Loucy (cell line): ENCODE measurements at regions not wholly inside any gene's neighbourhood (a gene's known extent, or its start where the extent isn't known, plus 50 kb on each side); places are given as distances from the start of the nearest gene placed in this dataset.

ENCODE experiments used
- H2AFZ ChIP-seq: fragments of 200-600 bp; sonication (generic); 2 replicates; pipeline ENCODE4 v1.6.0; 2016; ENCODE audit warnings: antibody characterized with exemption, mild to moderate bottlenecking, low read length, moderate library complexity
- H3F3A ChIP-seq: fragments of 200-600 bp; 2 replicates; pipeline ENCODE4 v1.6.0; 2016; ENCODE audit warnings: antibody characterized with exemption, low read depth, mild to moderate bottlenecking
- H3K27me3 ChIP-seq: fragments of 200-600 bp; sonication (generic); 2 replicates; pipeline ENCODE4 v1.6.1; 2014; ENCODE audit warnings: low read length, mild to moderate bottlenecking; ENCODE audit not compliant: insufficient read depth, poor library complexity, severe bottlenecking
- H3K36me3 ChIP-seq: fragments of 200-600 bp; sonication (generic); 2 replicates; pipeline ENCODE4 v1.6.1; 2016; ENCODE audit warnings: low read length; ENCODE audit not compliant: insufficient read depth
- H3K4me1 ChIP-seq: fragments of 200-600 bp; sonication (generic); 2 replicates; pipeline ENCODE4 v1.5.1; 2014; ENCODE audit warnings: low read length, mild to moderate bottlenecking; ENCODE audit not compliant: insufficient read depth, poor library complexity, severe bottlenecking
- H3K4me2 ChIP-seq: fragments of 200-600 bp; sonication (generic); 2 replicates; pipeline ENCODE4 v1.6.0; 2014; ENCODE audit warnings: antibody characterized with exemption, low read length, low read depth, mild to moderate bottlenecking; ENCODE audit not compliant: poor library complexity, severe bottlenecking
- H3K4me3 ChIP-seq: fragments of 200-600 bp; sonication (generic); 2 replicates; pipeline ENCODE4 v1.5.1; 2014; ENCODE audit warnings: low read length, mild to moderate bottlenecking, mixed read lengths; ENCODE audit not compliant: poor library complexity, severe bottlenecking
- H3K79me2 ChIP-seq: fragments of 200-600 bp; sonication (generic); 2 replicates; pipeline ENCODE4 v1.6.1; 2014; ENCODE audit warnings: low read length; ENCODE audit not compliant: insufficient read depth
- H3K9ac ChIP-seq: fragments of 200-600 bp; sonication (generic); 2 replicates; pipeline ENCODE4 v1.6.0; 2014; ENCODE audit warnings: mild to moderate bottlenecking, low read depth, low read length, moderate library complexity; ENCODE audit not compliant: poor library complexity, severe bottlenecking
- H3K9me2 ChIP-seq: fragments of 200-600 bp; sonication (generic); replicated peaks from 2 replicates; pipeline ENCODE4 v1.6.1; 2016; ENCODE audit warnings: low read depth, low read length, mixed read lengths
- H3K9me3 ChIP-seq: fragments of 200-600 bp; sonication (generic); 2 replicates; pipeline ENCODE4 v1.6.1; 2014; ENCODE audit warnings: mild to moderate bottlenecking, antibody characterized with exemption, low read length, low read depth; ENCODE audit not compliant: insufficient read depth
- H4K20me1 ChIP-seq: fragments of 200-600 bp; sonication (generic); 2 replicates; pipeline ENCODE4 v1.6.0; 2014; ENCODE audit warnings: antibody characterized with exemption, low read length, mild to moderate bottlenecking; ENCODE audit not compliant: insufficient read depth, poor library complexity, severe bottlenecking
- EZH2phosphoT487 ChIP-seq: fragments of 200-600 bp; IDR thresholded peaks from 2 replicates; pipeline ENCODE4 v1.6.1; 2018; ENCODE audit warnings: antibody characterized with exemption, mild to moderate bottlenecking, moderate library complexity, borderline replicate concordance
- TF ChIP-seq, protein P1 (sequence below): fragments of 200-600 bp; sonication (generic); conservative IDR thresholded peaks from 2 replicates; pipeline ENCODE4 v1.5.1; 2014; ENCODE audit warnings: mild to moderate bottlenecking, antibody characterized with exemption, low read length

DNA sequence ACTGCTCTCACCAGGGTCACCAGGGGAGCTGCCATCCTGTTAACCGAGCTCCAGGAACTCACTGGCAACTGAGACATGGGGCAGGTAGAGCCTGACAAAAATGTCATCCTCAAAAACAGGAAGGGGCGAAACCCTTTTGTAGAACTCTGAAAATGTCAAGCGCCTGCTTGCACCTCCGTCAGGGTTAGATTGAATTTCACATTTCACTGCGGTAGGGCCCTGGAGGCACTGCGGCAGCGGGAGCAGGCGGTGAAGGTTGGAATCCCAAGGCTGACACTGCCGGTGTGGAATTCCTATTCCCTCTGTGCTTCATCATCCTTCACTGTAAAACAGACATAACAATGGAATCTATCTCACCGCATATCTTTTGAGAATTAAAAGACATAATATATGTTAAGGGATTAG is 142.8 kb upstream of the TMCC3 start:
- Histone ChIP-seq H3K79me2 (no peaks in the 10 kb centered on the region), H3K9me2 (no peaks in the 10 kb centered on the region), H3K4me1 (peaks cover 22% of the 10 kb centered on the region), H4K20me1 (no peaks in the 10 kb centered on the region), H3K9me3 (no peaks in the 10 kb centered on the region), H3K9ac (no peak overlapping the region), H3F3A (no peaks in the 10 kb centered on the region), H3K27me3 (no peaks in the 10 kb centered on the region), H3K36me3 (no peaks in the 10 kb centered on the region), H3K4me2 (no peak overlapping the region), H3K4me3 (no peak overlapping the region), H2AFZ (no peak overlapping the region)
- TF ChIP-seq EZH2phosphoT487: no peak
- TF ChIP-seq, protein P1, sequence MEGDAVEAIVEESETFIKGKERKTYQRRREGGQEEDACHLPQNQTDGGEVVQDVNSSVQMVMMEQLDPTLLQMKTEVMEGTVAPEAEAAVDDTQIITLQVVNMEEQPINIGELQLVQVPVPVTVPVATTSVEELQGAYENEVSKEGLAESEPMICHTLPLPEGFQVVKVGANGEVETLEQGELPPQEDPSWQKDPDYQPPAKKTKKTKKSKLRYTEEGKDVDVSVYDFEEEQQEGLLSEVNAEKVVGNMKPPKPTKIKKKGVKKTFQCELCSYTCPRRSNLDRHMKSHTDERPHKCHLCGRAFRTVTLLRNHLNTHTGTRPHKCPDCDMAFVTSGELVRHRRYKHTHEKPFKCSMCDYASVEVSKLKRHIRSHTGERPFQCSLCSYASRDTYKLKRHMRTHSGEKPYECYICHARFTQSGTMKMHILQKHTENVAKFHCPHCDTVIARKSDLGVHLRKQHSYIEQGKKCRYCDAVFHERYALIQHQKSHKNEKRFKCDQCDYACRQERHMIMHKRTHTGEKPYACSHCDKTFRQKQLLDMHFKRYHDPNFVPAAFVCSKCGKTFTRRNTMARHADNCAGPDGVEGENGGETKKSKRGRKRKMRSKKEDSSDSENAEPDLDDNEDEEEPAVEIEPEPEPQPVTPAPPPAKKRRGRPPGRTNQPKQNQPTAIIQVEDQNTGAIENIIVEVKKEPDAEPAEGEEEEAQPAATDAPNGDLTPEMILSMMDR: no peak

DNA sequence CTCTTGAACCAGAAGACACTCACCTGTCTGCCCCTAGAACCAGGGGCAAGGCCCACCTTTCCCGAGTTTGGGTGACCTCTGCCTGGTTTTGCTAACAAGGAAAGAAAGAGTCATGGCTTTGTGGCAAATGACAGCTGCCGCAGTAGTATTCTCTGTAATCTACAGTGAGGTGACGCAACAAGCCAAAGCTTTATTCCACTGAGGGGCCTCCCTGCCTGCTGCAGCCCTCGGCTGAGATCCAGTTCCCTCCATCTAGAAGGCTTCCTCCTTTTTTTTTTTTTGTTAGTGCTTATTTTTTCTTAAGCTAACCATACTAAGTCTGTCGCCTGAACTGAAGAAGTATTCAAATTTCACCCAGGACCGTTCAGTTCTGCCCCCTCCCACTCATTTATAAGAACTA is 142.3 kb upstream of the TMCC3 start:
- no peaks in the 10 kb centered on the region for H3K36me3 ChIP-seq
- H3K4me3 ChIP-seq: no peak overlapping the region
- no peak overlapping the region for H3K9ac ChIP-seq
- H4K20me1 ChIP-seq: no peaks in the 10 kb centered on the region
- H3K4me1 ChIP-seq: peaks cover 22% of the 10 kb centered on the region
- H3K4me2 ChIP-seq: no peak overlapping the region
- H2AFZ ChIP-seq: no peak overlapping the region
- no peaks in the 10 kb centered on the region for H3K79me2 ChIP-seq
- no peaks in the 10 kb centered on the region for H3K9me2 ChIP-seq
- no peaks in the 10 kb centered on the region for H3F3A ChIP-seq
- TF ChIP-seq, protein P1: no peak
- no peak for TF ChIP-seq EZH2phosphoT487
- no peaks in the 10 kb centered on the region for H3K9me3 ChIP-seq
- H3K27me3 ChIP-seq: no peaks in the 10 kb centered on the region

DNA sequence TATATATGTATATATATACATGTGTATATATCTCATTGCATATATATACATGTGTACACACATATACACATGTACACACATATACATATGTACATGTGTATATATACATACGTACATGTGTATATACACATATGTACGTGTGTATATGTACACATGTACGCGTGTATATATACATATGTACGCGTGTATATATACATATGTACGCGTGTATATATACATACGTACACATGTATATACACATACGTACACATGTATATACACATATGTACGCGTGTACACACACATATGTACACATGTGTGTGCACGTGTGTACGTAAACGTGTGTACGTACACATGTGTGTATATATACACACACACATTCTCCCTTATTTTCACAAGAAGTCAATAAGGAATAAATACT is 141.6 kb upstream of the TMCC3 start:
- H3K9me2 ChIP-seq: no peaks in the 10 kb centered on the region
- H3K36me3 ChIP-seq: no peaks in the 10 kb centered on the region
- no peaks in the 10 kb centered on the region for H3K79me2 ChIP-seq
- TF ChIP-seq, protein P1: no peak
- TF ChIP-seq EZH2phosphoT487: no peak
- H3K4me3 ChIP-seq: no peak overlapping the region
- H3F3A ChIP-seq: no peaks in the 10 kb centered on the region
- H3K4me2 ChIP-seq: no peak overlapping the region
- no peak overlapping the region for H3K9ac ChIP-seq
- H2AFZ ChIP-seq: no peak overlapping the region
- no peaks in the 10 kb centered on the region for H4K20me1 ChIP-seq
- peaks cover 22% of the 10 kb centered on the region for H3K4me1 ChIP-seq
- no peaks in the 10 kb centered on the region for H3K9me3 ChIP-seq
- no peaks in the 10 kb centered on the region for H3K27me3 ChIP-seq
